B cell (primary cell): ENCODE measurements at regions not wholly inside any gene's neighbourhood (a gene's known extent, or its start where the extent isn't known, plus 50 kb on each side); places are given as distances from the start of the nearest gene placed in this dataset.

Source experiments
- ATAC-seq: fragments of 200-7000 bp; cut with Tn5 transposase; one replicate; pipeline ENCODE4 v1.10.0; 2021; ENCODE audit warnings: low read depth, mild to moderate bottlenecking, moderate number of reproducible peaks, moderate library complexity
- CTCF ChIA-PET: fragments of 350-600 bp; sonication (Branson Sonifier 250); formaldehyde crosslinking; loops from one replicate; lab custom pipeline; 2021; ENCODE audit warnings: antibody characterized with exemption, inconsistent platforms; lab: Charles Lee
- POLR2A ChIA-PET: fragments of 350-600 bp; sonication (Branson Sonifier 250); formaldehyde crosslinking; loops from one replicate; lab custom pipeline; 2021; ENCODE audit warnings: antibody characterized with exemption; lab: Charles Lee
- DNase-seq: peaks from one replicate; pipeline ENCODE4 v3.0.0; 2013
- H2AFZ ChIP-seq: 2 replicates; pipeline ENCODE4 v1.6.1; 2012; ENCODE audit warnings: mild to moderate bottlenecking, low read depth, low read length; ENCODE audit not compliant: insufficient read depth, poor library complexity, severe bottlenecking
- H3K27ac ChIP-seq, 2 donors: 1 replicate in 1 of 2; 2 replicates in 1 of 2; pipeline ENCODE4 v1.5.1; 2012 to 2013; ENCODE audit warnings: low read length in 2 of 2, mild to moderate bottlenecking in 2 of 2, moderate library complexity in 1 of 2
- H3K27me3 ChIP-seq, 4 experiments: fragments of 200-600 bp in 1 of 4; sonication (generic) in 1 of 4; replicated peaks in 1 of 4; 1 replicate in 2 of 4; 2 replicates in 2 of 4; pipeline versions ENCODE4 v1.6.1 to v1.7.0; 2013 to 2016; ENCODE audit warnings: low read length in 3 of 4, mild to moderate bottlenecking in 2 of 4, mixed read lengths in 1 of 4, moderate library complexity in 1 of 4; ENCODE audit not compliant: insufficient read depth in 4 of 4, control insufficient read depth in 3 of 4; ENCODE audit errors: control extremely low read depth in 1 of 4
- H3K36me3 ChIP-seq, 2 experiments: replicated peaks in 1 of 2; 1 replicate in 1 of 2; 2 replicates in 1 of 2; pipeline versions ENCODE4 v1.6.1 to v1.7.1; 2013; ENCODE audit warnings: low read length in 1 of 2; ENCODE audit not compliant: insufficient read depth in 2 of 2, control insufficient read depth in 1 of 2; ENCODE audit errors: control extremely low read depth in 1 of 2, extremely low read depth in 1 of 2
- H3K4me1 ChIP-seq, 2 donors: fragments of 200-600 bp in 1 of 2; sonication (generic) in 1 of 2; 1 replicate in 1 of 2; 2 replicates in 1 of 2; pipeline versions ENCODE4 v1.5.1 to v1.6.1; 2013 to 2017; ENCODE audit warnings: low read length in 2 of 2; ENCODE audit not compliant: control insufficient read depth in 2 of 2, insufficient read depth in 2 of 2
- H3K4me2 ChIP-seq: replicated peaks from 2 replicates; pipeline ENCODE3; 2012; ENCODE audit warnings: mild to moderate bottlenecking, low read depth, low read length; ENCODE audit not compliant: poor library complexity, severe bottlenecking
- H3K4me3 ChIP-seq, 5 experiments: fragments of 200-600 bp in 1 of 5; sonication (generic) in 1 of 5; 1 replicate in 3 of 5; 2 replicates in 2 of 5; pipeline versions ENCODE4 v1.5.1 to v1.7.0; 2011 to 2016; ENCODE audit warnings: low read length in 4 of 5, mild to moderate bottlenecking in 4 of 5, low read depth in 2 of 5, control low read depth in 1 of 5, moderate library complexity in 1 of 5; ENCODE audit not compliant: insufficient read depth in 1 of 5; ENCODE audit errors: control extremely low read depth in 1 of 5, extremely low read depth in 1 of 5
- H3K79me2 ChIP-seq: fragments of 200-600 bp; sonication (generic); one replicate; pipeline ENCODE4 v1.6.0; 2016; ENCODE audit warnings: low read length; ENCODE audit not compliant: control insufficient read depth, insufficient read depth
- H3K9ac ChIP-seq: fragments of 200-600 bp; sonication (generic); 2 replicates; pipeline ENCODE4 v1.6.1; 2017; ENCODE audit warnings: mild to moderate bottlenecking, low read length, moderate library complexity
- H3K9me3 ChIP-seq, 3 donors: one replicate each; pipeline versions ENCODE4 v1.6.1 to v1.7.1; 2013; ENCODE audit warnings: low read length in 2 of 3; ENCODE audit not compliant: control insufficient read depth in 2 of 3, insufficient read depth in 1 of 3; ENCODE audit errors: control extremely low read depth in 1 of 3
- H4K20me1 ChIP-seq: 2 replicates; pipeline ENCODE4 v1.6.0; 2012; ENCODE audit warnings: mild to moderate bottlenecking, low read length; ENCODE audit not compliant: insufficient read depth, control insufficient read depth, poor library complexity, severe bottlenecking
- H3K27ac Mint-ChIP-seq: one replicate; pipeline ENCODE4 v1.8.0; 2021; ENCODE audit warnings: mixed read lengths
- H3K27me3 Mint-ChIP-seq: one replicate; pipeline ENCODE4 v1.8.0; 2021; ENCODE audit warnings: mixed read lengths
- H3K4me1 Mint-ChIP-seq: one replicate; pipeline ENCODE4 v1.8.0; 2021; ENCODE audit warnings: mixed read lengths
- H3K4me3 Mint-ChIP-seq: one replicate; pipeline ENCODE4 v1.8.0; 2021; ENCODE audit warnings: mixed read lengths
- H3K9me3 Mint-ChIP-seq: one replicate; pipeline ENCODE4 v1.8.0; 2022; ENCODE audit warnings: mixed read lengths; ENCODE audit not compliant: insufficient read depth
- CTCF ChIP-seq: fragments of 200-600 bp; IDR thresholded peaks from one replicate; pipeline ENCODE4 v1.8.0; 2022; ENCODE audit warnings: antibody characterized with exemption, mild to moderate bottlenecking
- EZH2 ChIP-seq: IDR thresholded peaks from 2 replicates; pipeline ENCODE4 v1.6.1; 2012; ENCODE audit warnings: borderline replicate concordance, low read depth, mild to moderate bottlenecking, moderate library complexity, low read length; ENCODE audit not compliant: insufficient read depth, poor library complexity, severe bottlenecking
- WGBS: methylation state at CpG from one replicate; pipeline ENCODE4 v1.1.5; 2013; ENCODE audit warnings: missing lambda C conversion rate; ENCODE audit not compliant: insufficient coverage; 5-methylcytosine and 5-hydroxymethylcytosine counted together
- intact Hi-C: fragments of 100-400 bp; cut with micrococcal nuclease; formaldehyde crosslinking; loops from one replicate; pipeline ENCODE4 v1.10.0; 2022

GRCh38 chr3:124404621-124405020, 325.6 kb upstream of the UMPS start:
- Mint-ChIP-seq H3K9me3 (no peaks in the 10 kb centered on the region), H3K27me3 (peaks cover 31% of the 10 kb centered on the region), H3K27ac (no peak overlapping the region), H3K4me3 (no peak overlapping the region), H3K4me1 (no peaks in the 10 kb centered on the region)
- Histone ChIP-seq H4K20me1 (no peaks in the 10 kb centered on the region), H3K79me2 (no peaks in the 10 kb centered on the region), H3K36me3 (no peaks in the 10 kb centered on the region), H3K27ac (no peak overlapping the region), H3K9me3 (no peaks in the 10 kb centered on the region), H3K4me3 (no peak overlapping the region), H2AFZ (no peak overlapping the region), H3K9ac (no peak overlapping the region), H3K4me1 (no peaks in the 10 kb centered on the region), H3K27me3 (peaks cover 0 to 4% (median under 1%) of the 10 kb centered on the region in 4 experiments), H3K4me2 (no peak overlapping the region)
- intact Hi-C loops: no loop called here
- ATAC-seq: no peak
- DNase-seq: no peak
- 95% methylated on average over 3 of the region's 4 CpGs for WGBS
- ChIA-PET POLR2A (no interaction called here), CTCF (interaction anchor here (0.7 kb wide), 1 partner anchor 13 kb away, joined by 6 read pairs; no protein-coding TSS in a partner anchor)
- TF ChIP-seq CTCF (no peak), EZH2 (no peak)

GRCh38 chr3:124407260-124407659, 323.0 kb upstream of the UMPS start:
- ATAC-seq: no peak
- H3K4me1 Mint-ChIP-seq: no peaks in the 10 kb centered on the region
- WGBS: no CpG with 5 or more reads among the region's 1 CpG

More at GRCh38 chr3:124407260-124407659, 323.0 kb upstream of the UMPS start:
- no peaks in the 10 kb centered on the region for H3K9me3 Mint-ChIP-seq
- Histone ChIP-seq H3K36me3 (no peaks in the 10 kb centered on the region), H3K9ac (no peak overlapping the region), H3K4me1 (no peaks in the 10 kb centered on the region), H3K9me3 (no peaks in the 10 kb centered on the region), H3K27ac (no peak overlapping the region), H3K4me3 (no peak overlapping the region), H3K4me2 (no peak overlapping the region), H4K20me1 (no peaks in the 10 kb centered on the region), H3K79me2 (no peaks in the 10 kb centered on the region), H2AFZ (no peak overlapping the region), H3K27me3 (peaks cover 0 to 4% (median under 1%) of the 10 kb centered on the region in 4 experiments)
- no peak for DNase-seq
- H3K27me3 Mint-ChIP-seq: peaks cover 22% of the 10 kb centered on the region
- ChIA-PET CTCF (no interaction called here), POLR2A (no interaction called here)
- TF ChIP-seq CTCF: no peak
- TF ChIP-seq EZH2: no peak
- intact Hi-C loops: no loop called here
- H3K4me3 Mint-ChIP-seq: no peak overlapping the region
- H3K27ac Mint-ChIP-seq: no peak overlapping the region
